HEK293T (cell line): ENCODE measurements at regions not wholly inside any gene's neighbourhood (a gene's known extent, or its start where the extent isn't known, plus 50 kb on each side); places are given as distances from the start of the nearest gene placed in this dataset.

Experiments used
- FOXA1 ChIP-seq: fragments of 450-650 bp; IDR thresholded peaks from 2 replicates; pipeline ENCODE4 v1.6.1; 2016; ENCODE audit warnings: mild to moderate bottlenecking
- HDGF ChIP-seq: fragments of 450-650 bp; IDR thresholded peaks from 2 replicates; pipeline ENCODE4 v1.6.1; 2017; ENCODE audit warnings: antibody characterized with exemption, borderline replicate concordance
- SP1 ChIP-seq: fragments of 450-650 bp; IDR thresholded peaks from 2 replicates; pipeline ENCODE4 v1.6.1; 2017

DNA sequence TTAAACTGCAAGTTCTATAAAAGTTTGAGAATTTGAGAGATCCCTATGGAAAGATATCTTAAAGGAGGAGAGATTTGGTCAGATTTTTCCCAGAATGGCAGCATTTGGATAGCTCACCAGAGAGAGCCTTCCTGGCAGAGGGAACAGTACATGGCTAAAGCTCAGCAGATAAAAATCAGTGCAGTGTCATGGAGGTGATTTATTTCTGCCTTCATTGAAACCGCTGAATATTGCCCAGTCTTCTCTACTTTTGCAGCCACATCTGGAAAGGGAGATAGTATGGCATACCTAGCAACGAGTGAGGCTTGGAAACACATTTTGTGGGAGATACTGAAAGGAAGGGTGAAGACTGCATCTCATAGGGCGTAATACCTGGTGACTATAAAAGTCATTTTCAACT is 155.2 kb downstream of the RFC3 start:
- TF ChIP-seq FOXA1 (no peak), SP1 (no peak), HDGF (no peak)
